ENCODE measurements at regions not wholly inside any gene's neighbourhood (a gene's known extent, or its start where the extent isn't known, plus 50 kb on each side); places are given as distances from the start of the nearest gene placed in this dataset.

GRCh38 chr2:192687015-192687414, 492.3 kb upstream of the TMEFF2 start:
- ATAC-seq (no peak), DNase-seq (ENCODE audit: low read depth, low spot score) (no peak), FAIRE-seq (no peak)
- in situ Hi-C loops (cut with MboI) (no loop called here), intact Hi-C loops (cut with micrococcal nuclease; ENCODE audit: unreplicated experiment) (no loop called here)
- H3K27ac ChIP-seq (ENCODE audit: control insufficient read depth, insufficient read depth): no peak overlapping the region
- SMC1A ChIA-PET (ENCODE audit: uncharacterized antibody, unreplicated experiment): interaction anchor here (0.5 kb wide), 1 partner anchor 55 kb away, joined by 3 read pairs; no protein-coding TSS in a partner anchor
- RAD21 ChIA-PET (ENCODE audit: unreplicated experiment): no interaction called here
- WGBS (ENCODE audit: insufficient coverage, insufficient replicate concordance, low lambda C conversion rate, missing lambda C conversion rate): 15% methylated on average over 3 of the region's 3 CpGs
- no peak overlapping the region for H3K4me3 ChIP-seq
- no peak overlapping the region for H3K9ac ChIP-seq (ENCODE audit: control insufficient read depth, insufficient read depth, low read length)
- TF ChIP-seq IKZF2 (IDR thresholded peaks at IDR 0.05) (no peak), SP1 (IDR thresholded peaks at IDR 0.05; ENCODE audit: low read depth, low read length) (no peak), ZNF592 (IDR thresholded peaks at IDR 0.05) (no peak), NFYA (IDR thresholded peaks at IDR 0.05; ENCODE audit: borderline replicate concordance, low read depth, low read length) (no peak), PRDM15 (CRISPR knock-in tag; IDR thresholded peaks at IDR 0.05) (no peak), ZNF217 (IDR thresholded peaks at IDR 0.05) (no peak), PAX8 (IDR thresholded peaks at IDR 0.05) (no peak), JUNB (IDR thresholded peaks at IDR 0.05) (no peak), CTCF (IDR thresholded peaks at IDR 0.05 in 2 of 3, conservative IDR thresholded peaks at IDR 0.05 in 1 of 3; ENCODE audit: control insufficient read depth in 2 of 3, extremely low read depth in 1 of 3, insufficient read depth in 1 of 3, low read depth in 3 of 3, low read length in 3 of 3) (no peak), MEF2B (IDR thresholded peaks at IDR 0.05; ENCODE audit: partially characterized antibody, poor library complexity, severe bottlenecking) (no peak), KAT2A (conservative IDR thresholded peaks at IDR 0.05; ENCODE audit: control insufficient read depth, low read depth, low read length) (no peak)
- POLR2A ChIA-PET: no interaction called here
- no peaks in the 10 kb centered on the region for H3K4me1 ChIP-seq (ENCODE audit: control insufficient read depth, insufficient read depth, low read length)
- H3K4me2 ChIP-seq (ENCODE audit: control insufficient read depth, insufficient read depth): no peak overlapping the region
- CTCF ChIA-PET: interaction anchor here (1.0 to 1.5 kb wide), 3 partner anchors 9 to 17 kb away, joined by 3 to 4 read pairs (median 4); no protein-coding TSS in a partner anchor
- H2AFZ ChIP-seq (ENCODE audit: control insufficient read depth, low read depth, low read length): no peak overlapping the region
- H3K79me2 ChIP-seq (ENCODE audit: control insufficient read depth, insufficient read depth, low read length): no peaks in the 10 kb centered on the region
- H3K9me3 ChIP-seq (replicated peaks; ENCODE audit: control insufficient read depth, insufficient read depth, low read length): no peaks in the 10 kb centered on the region
- H3K36me3 ChIP-seq (ENCODE audit: control insufficient read depth in 2 of 2, insufficient read depth in 2 of 2, low read length in 1 of 2): no peaks in the 10 kb centered on the region
- BruUV-seq (replicated peaks): no TSS peak
- no peaks in the 10 kb centered on the region for H4K20me1 ChIP-seq (ENCODE audit: control insufficient read depth, insufficient read depth)
- H3K27me3 ChIP-seq (replicated peaks in 1 of 2; ENCODE audit: control insufficient read depth in 2 of 2, insufficient read depth in 2 of 2, low read length in 1 of 2): no peaks in the 10 kb centered on the region

Data from GM12878 (cell line).